GM19397 (cell line): ENCODE measurements at regions not wholly inside any gene's neighbourhood (a gene's known extent, or its start where the extent isn't known, plus 50 kb on each side); places are given as distances from the start of the nearest gene placed in this dataset.

Source experiments
- ATAC-seq: cut with Tn5 transposase; IDR thresholded peaks from one replicate; pipeline ENCODE4 v1.9.1; 2021; ENCODE audit warnings: mild to moderate bottlenecking, moderate library complexity; ENCODE audit not compliant: unreplicated experiment

GRCh38 chr2:145849466-145849865 lies 1329.5 kb upstream of the ZEB2 start:
- ATAC-seq: no peak

GRCh38 chr2:145846982-145847381 lies 1327.1 kb upstream of the ZEB2 start:
- ATAC-seq: no peak

- ATAC-seq: no peak
Observed at GRCh38 chr2:145845923-145846322, 1326.0 kb upstream of the ZEB2 start.

GRCh38 chr2:145845207-145845894 lies 1325.4 kb upstream of the ZEB2 start:
- ATAC-seq: no peak

GRCh38 chr2:145841973-145842372 lies 1322.1 kb upstream of the ZEB2 start:
- ATAC-seq: no peak

GRCh38 chr2:145836986-145837385 lies 1317.1 kb upstream of the ZEB2 start:
- no peak for ATAC-seq

- ATAC-seq: no peak
Observed at GRCh38 chr2:145835665-145836064, 1315.7 kb upstream of the ZEB2 start.

- ATAC-seq: no peak
Observed at GRCh38 chr2:145832681-145833080, 1312.8 kb upstream of the ZEB2 start.

- ATAC-seq: no peak
Observed at GRCh38 chr2:145829931-145830330, 1310.0 kb upstream of the ZEB2 start.

GRCh38 chr2:145827235-145827634 lies 1307.3 kb upstream of the ZEB2 start:
- ATAC-seq: no peak

- ATAC-seq: no peak
Observed at GRCh38 chr2:145824384-145824783, 1304.5 kb upstream of the ZEB2 start.

- ATAC-seq: no peak
Observed at GRCh38 chr2:145822892-145823534, 1303.1 kb upstream of the ZEB2 start.

GRCh38 chr2:145820651-145821050 lies 1300.7 kb upstream of the ZEB2 start:
- no peak for ATAC-seq

- no peak for ATAC-seq
Observed at GRCh38 chr2:145818890-145819504, 1299.1 kb upstream of the ZEB2 start.

GRCh38 chr2:145815933-145816332 lies 1296.0 kb upstream of the ZEB2 start:
- no peak for ATAC-seq

- no peak for ATAC-seq
Observed at GRCh38 chr2:145813481-145813880, 1293.6 kb upstream of the ZEB2 start.

- no peak for ATAC-seq
Observed at GRCh38 chr2:145812165-145812554, 1292.2 kb upstream of the ZEB2 start.

- no peak for ATAC-seq
Observed at GRCh38 chr2:145811276-145812164, 1291.6 kb upstream of the ZEB2 start.

- no peak for ATAC-seq
Observed at GRCh38 chr2:145807968-145808367, 1288.0 kb upstream of the ZEB2 start.

- no peak for ATAC-seq
Observed at GRCh38 chr2:145807554-145807953, 1287.6 kb upstream of the ZEB2 start.

GRCh38 chr2:145806546-145806945 lies 1286.6 kb upstream of the ZEB2 start:
- ATAC-seq: no peak
